Stimulated activated CD4-positive, alpha-beta T cell treated with anti-CD3 and anti-CD28 coated beads, Interleukin-12 subunit alpha, Interleukin-12 subunit beta, amount 100 ng/mL, for 24 hours (primary cell): ENCODE measurements at regions not wholly inside any gene's neighbourhood (a gene's known extent, or its start where the extent isn't known, plus 50 kb on each side); places are given as distances from the start of the nearest gene placed in this dataset.

Experiments
- DNase-seq, 2 experiments: peaks; one replicate each; pipeline ENCODE4 v3.0.0-alpha.2; 2020; ENCODE audit warnings: low read depth in 2 of 2

- DNase-seq, result no peak
These were observed 136.6 kb upstream of the RARB start for GRCh38 chr3:25291481-25291905.

GRCh38 chr3:25292036-25292435 lies 136.0 kb upstream of the RARB start:
- DNase-seq, result no peak

GRCh38 chr3:25292595-25292994 lies 135.5 kb upstream of the RARB start:
- no peak for DNase-seq

- DNase-seq, result no peak
These were observed 134.3 kb upstream of the RARB start for GRCh38 chr3:25293736-25294135.

- no peak for DNase-seq
These were observed 133.8 kb upstream of the RARB start for GRCh38 chr3:25294169-25294805.

- no peak for DNase-seq
These were observed 130.1 kb upstream of the RARB start for GRCh38 chr3:25297667-25298585.

- no peak for DNase-seq
These were observed 127.9 kb upstream of the RARB start for GRCh38 chr3:25300141-25300540.

GRCh38 chr3:25304916-25305315 lies 123.1 kb upstream of the RARB start:
- DNase-seq, result no peak

- DNase-seq, result no peak
These were observed 122.0 kb upstream of the RARB start for GRCh38 chr3:25306066-25306465.

GRCh38 chr3:25306705-25307104 lies 121.4 kb upstream of the RARB start:
- no peak for DNase-seq

GRCh38 chr3:25313286-25313685 lies 114.8 kb upstream of the RARB start:
- DNase-seq, result no peak

GRCh38 chr3:25324954-25325655 lies 103.0 kb upstream of the RARB start:
- no peak for DNase-seq

- no peak for DNase-seq
These were observed 92.7 kb upstream of the RARB start for GRCh38 chr3:25335356-25335755.

- no peak for DNase-seq
These were observed 89.8 kb upstream of the RARB start for GRCh38 chr3:25338158-25338725.

- DNase-seq, result no peak
These were observed 88.8 kb upstream of the RARB start for GRCh38 chr3:25339225-25339624.

GRCh38 chr3:25344670-25345069 lies 83.4 kb upstream of the RARB start:
- DNase-seq, result no peak

- no peak for DNase-seq
These were observed 79.0 kb upstream of the RARB start for GRCh38 chr3:25349095-25349494.

GRCh38 chr3:25349828-25350724 lies 78.0 kb upstream of the RARB start:
- DNase-seq, result no peak

- no peak for DNase-seq
These were observed 77.3 kb upstream of the RARB start for GRCh38 chr3:25350725-25351114.

GRCh38 chr3:25354071-25354470 lies 74.0 kb upstream of the RARB start:
- DNase-seq, result no peak
